ENCODE measurements at regions not wholly inside any gene's neighbourhood (a gene's known extent, or its start where the extent isn't known, plus 50 kb on each side); places are given as distances from the start of the nearest gene placed in this dataset.
A peak's percentile ranks its signal among the peaks of the same experiment; 100 is the strongest.

- H2BK120ac ChIP-seq (ENCODE audit: insufficient read depth, low read length, poor library complexity) = no peak overlapping the region
- H3K9me3 ChIP-seq (ENCODE audit: insufficient read depth, low read depth, low read length) = no peaks in the 10 kb centered on the region
- H3K23ac ChIP-seq (ENCODE audit: low read length) = no peak overlapping the region
- H3K9ac ChIP-seq (ENCODE audit: low read length) = no peak overlapping the region
- no CpG with 5 or more reads among the region's 5 CpGs for WGBS (ENCODE audit: extremely low coverage, insufficient coverage, insufficient read length)
- H3K27me3 ChIP-seq (ENCODE audit: insufficient read depth, low read length) = no peaks in the 10 kb centered on the region
- no peaks in the 10 kb centered on the region for H3K79me2 ChIP-seq (ENCODE audit: control insufficient read depth, insufficient read depth, low read length, poor library complexity)
- no peak overlapping the region for H4K8ac ChIP-seq (ENCODE audit: low read depth, low read length)
- no peaks in the 10 kb centered on the region for H3K79me1 ChIP-seq (ENCODE audit: low read length)
- DNase-seq = peak in 1 of 2 donors; percentile 13
- no peak overlapping the region for H4K91ac ChIP-seq (ENCODE audit: low read depth, low read length)
- no peak overlapping the region for H3K27ac ChIP-seq (ENCODE audit: low read depth, low read length)
- no peak overlapping the region for H4K12ac ChIP-seq (ENCODE audit: low read depth, low read length)
- no peak overlapping the region for H3K4me2 ChIP-seq (ENCODE audit: low read length)
- H3K4ac ChIP-seq (ENCODE audit: low read depth, low read length) = no peak overlapping the region
- H2BK12ac ChIP-seq (ENCODE audit: low read length) = no peak overlapping the region
- H3K14ac ChIP-seq (ENCODE audit: low read length) = no peak overlapping the region
- no peak overlapping the region for H3K18ac ChIP-seq (ENCODE audit: low read length)
- H3K4me3 ChIP-seq (ENCODE audit: low read depth, low read length) = no peak overlapping the region
- no peak overlapping the region for H2BK5ac ChIP-seq (ENCODE audit: low read depth, low read length, poor library complexity)
- no peaks in the 10 kb centered on the region for H3K36me3 ChIP-seq (ENCODE audit: control insufficient read depth in 1 of 2, insufficient read depth in 2 of 2, low read length in 2 of 2)
- no peaks in the 10 kb centered on the region for H3K4me1 ChIP-seq (ENCODE audit: control insufficient read depth in 1 of 2, insufficient read depth in 2 of 2, low read length in 2 of 2)
- no peak overlapping the region for H2AK5ac ChIP-seq (ENCODE audit: low read length)
- no peak overlapping the region for H2AFZ ChIP-seq (ENCODE audit: insufficient read depth, low read length, poor library complexity)
Observed at GRCh38 chr14:31960039-31960438, 117.1 kb upstream of the ARHGAP5 start.

DNA sequence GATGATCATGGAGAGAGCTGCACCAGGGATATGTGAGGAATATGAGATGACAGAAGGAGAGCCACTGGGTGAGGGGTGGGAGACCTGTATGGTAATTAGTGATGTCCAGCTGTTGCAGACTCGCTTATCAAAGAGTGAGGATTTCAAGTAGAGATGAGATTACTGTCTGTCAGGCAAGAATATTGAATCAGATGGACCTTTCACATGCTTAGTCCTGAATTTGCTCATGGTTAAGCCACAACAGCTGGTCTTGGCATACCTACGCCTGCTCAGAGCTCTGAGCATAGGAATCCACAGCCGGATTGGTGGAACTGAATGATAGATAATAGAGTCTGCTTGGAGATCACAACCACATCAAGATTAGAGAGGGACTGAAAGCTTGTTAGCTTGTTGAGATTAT lies 115.2 kb upstream of the ARHGAP5 start:
- no CpG with 5 or more reads among the region's 3 CpGs for WGBS (ENCODE audit: extremely low coverage, insufficient coverage, insufficient read length)
- no peak overlapping the region for H3K23ac ChIP-seq (ENCODE audit: low read length)
- H3K36me3 ChIP-seq (ENCODE audit: control insufficient read depth in 1 of 2, insufficient read depth in 2 of 2, low read length in 2 of 2) = no peaks in the 10 kb centered on the region
- H3K9ac ChIP-seq (ENCODE audit: low read length) = no peak overlapping the region
- H4K91ac ChIP-seq (ENCODE audit: low read depth, low read length) = no peak overlapping the region
- H3K27ac ChIP-seq (ENCODE audit: low read depth, low read length) = no peak overlapping the region
- no peak overlapping the region for H4K8ac ChIP-seq (ENCODE audit: low read depth, low read length)
- H2BK5ac ChIP-seq (ENCODE audit: low read depth, low read length, poor library complexity) = no peak overlapping the region
- no peak overlapping the region for H3K4me2 ChIP-seq (ENCODE audit: low read length)
- no peaks in the 10 kb centered on the region for H3K79me2 ChIP-seq (ENCODE audit: control insufficient read depth, insufficient read depth, low read length, poor library complexity)
- DNase-seq = peak; percentile 83 to 91
- no peak overlapping the region for H3K4ac ChIP-seq (ENCODE audit: low read depth, low read length)
- no peaks in the 10 kb centered on the region for H3K27me3 ChIP-seq (ENCODE audit: insufficient read depth, low read length)
- H3K18ac ChIP-seq (ENCODE audit: low read length) = no peak overlapping the region
- H2BK12ac ChIP-seq (ENCODE audit: low read length) = no peak overlapping the region
- no peaks in the 10 kb centered on the region for H3K79me1 ChIP-seq (ENCODE audit: low read length)
- no peak overlapping the region for H2AFZ ChIP-seq (ENCODE audit: insufficient read depth, low read length, poor library complexity)
- no peak overlapping the region for H4K12ac ChIP-seq (ENCODE audit: low read depth, low read length)
- no peak overlapping the region for H2AK5ac ChIP-seq (ENCODE audit: low read length)
- no peak overlapping the region for H3K4me3 ChIP-seq (ENCODE audit: low read depth, low read length)
- no peak overlapping the region for H3K14ac ChIP-seq (ENCODE audit: low read length)
- H3K4me1 ChIP-seq (ENCODE audit: control insufficient read depth in 1 of 2, insufficient read depth in 2 of 2, low read length in 2 of 2) = peaks cover 3 to 4% of the 10 kb centered on the region in 2 experiments
- no peak overlapping the region for H2BK120ac ChIP-seq (ENCODE audit: insufficient read depth, low read length, poor library complexity)
- no peaks in the 10 kb centered on the region for H3K9me3 ChIP-seq (ENCODE audit: insufficient read depth, low read depth, low read length)

DNA sequence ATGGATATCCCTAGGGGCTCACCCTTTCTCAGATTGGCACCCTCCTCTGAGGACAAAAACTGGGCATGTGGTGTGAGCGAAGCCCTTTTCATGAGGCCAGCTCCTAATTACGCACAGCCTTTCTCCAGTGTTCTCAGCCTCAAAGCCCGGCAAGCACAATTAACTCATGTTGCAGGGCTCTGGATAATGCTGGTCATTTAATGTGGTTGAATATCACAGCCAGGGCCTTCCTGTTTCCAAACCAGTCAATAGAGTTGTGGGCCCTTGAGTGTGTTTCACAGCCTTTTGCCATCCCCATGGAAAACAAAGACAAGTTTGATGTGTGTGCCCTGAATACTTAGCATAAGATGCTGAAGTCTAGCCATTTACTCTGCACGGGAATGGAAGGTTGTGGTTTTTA lies 114.2 kb upstream of the ARHGAP5 start:
- no peak overlapping the region for H3K27ac ChIP-seq (ENCODE audit: low read depth, low read length)
- H4K91ac ChIP-seq (ENCODE audit: low read depth, low read length) = no peak overlapping the region
- no peak overlapping the region for H3K18ac ChIP-seq (ENCODE audit: low read length)
- no peaks in the 10 kb centered on the region for H3K27me3 ChIP-seq (ENCODE audit: insufficient read depth, low read length)
- H3K4ac ChIP-seq (ENCODE audit: low read depth, low read length) = no peak overlapping the region
- no peak overlapping the region for H2BK5ac ChIP-seq (ENCODE audit: low read depth, low read length, poor library complexity)
- peaks cover 2% of the 10 kb centered on the region for H3K79me1 ChIP-seq (ENCODE audit: low read length)
- no peak overlapping the region for H2AFZ ChIP-seq (ENCODE audit: insufficient read depth, low read length, poor library complexity)
- no peak overlapping the region for H3K23ac ChIP-seq (ENCODE audit: low read length)
- H3K4me2 ChIP-seq (ENCODE audit: low read length) = no peak overlapping the region
- H2BK12ac ChIP-seq (ENCODE audit: low read length) = no peak overlapping the region
- no peak overlapping the region for H4K8ac ChIP-seq (ENCODE audit: low read depth, low read length)
- H3K9ac ChIP-seq (ENCODE audit: low read length) = no peak overlapping the region
- H3K79me2 ChIP-seq (ENCODE audit: control insufficient read depth, insufficient read depth, low read length, poor library complexity) = no peaks in the 10 kb centered on the region
- no peak overlapping the region for H3K14ac ChIP-seq (ENCODE audit: low read length)
- H2AK5ac ChIP-seq (ENCODE audit: low read length) = no peak overlapping the region
- WGBS (ENCODE audit: extremely low coverage, insufficient coverage, insufficient read length) = no CpG with 5 or more reads among the region's 4 CpGs
- H4K12ac ChIP-seq (ENCODE audit: low read depth, low read length) = no peak overlapping the region
- no peak overlapping the region for H2BK120ac ChIP-seq (ENCODE audit: insufficient read depth, low read length, poor library complexity)
- no peak for DNase-seq
- peaks cover 4 to 7% of the 10 kb centered on the region in 2 experiments for H3K4me1 ChIP-seq (ENCODE audit: control insufficient read depth in 1 of 2, insufficient read depth in 2 of 2, low read length in 2 of 2)
- no peaks in the 10 kb centered on the region for H3K36me3 ChIP-seq (ENCODE audit: control insufficient read depth in 1 of 2, insufficient read depth in 2 of 2, low read length in 2 of 2)
- no peak overlapping the region for H3K4me3 ChIP-seq (ENCODE audit: low read depth, low read length)
- H3K9me3 ChIP-seq (ENCODE audit: insufficient read depth, low read depth, low read length) = no peaks in the 10 kb centered on the region

- no peak overlapping the region for H2BK5ac ChIP-seq (ENCODE audit: low read depth, low read length, poor library complexity)
- no peak overlapping the region for H4K12ac ChIP-seq (ENCODE audit: low read depth, low read length)
- H3K4ac ChIP-seq (ENCODE audit: low read depth, low read length) = no peak overlapping the region
- H3K4me2 ChIP-seq (ENCODE audit: low read length) = no peak overlapping the region
- no peaks in the 10 kb centered on the region for H3K9me3 ChIP-seq (ENCODE audit: insufficient read depth, low read depth, low read length)
- no peak overlapping the region for H2BK12ac ChIP-seq (ENCODE audit: low read length)
- no peak overlapping the region for H3K27ac ChIP-seq (ENCODE audit: low read depth, low read length)
- no peak overlapping the region for H4K91ac ChIP-seq (ENCODE audit: low read depth, low read length)
- no peak overlapping the region for H3K23ac ChIP-seq (ENCODE audit: low read length)
- WGBS (ENCODE audit: extremely low coverage, insufficient coverage, insufficient read length) = no CpG with 5 or more reads among the region's 2 CpGs
- H3K18ac ChIP-seq (ENCODE audit: low read length) = no peak overlapping the region
- H3K9ac ChIP-seq (ENCODE audit: low read length) = no peak overlapping the region
- H3K79me1 ChIP-seq (ENCODE audit: low read length) = peaks cover 2% of the 10 kb centered on the region
- no peak overlapping the region for H3K4me3 ChIP-seq (ENCODE audit: low read depth, low read length)
- H3K27me3 ChIP-seq (ENCODE audit: insufficient read depth, low read length) = no peaks in the 10 kb centered on the region
- H2BK120ac ChIP-seq (ENCODE audit: insufficient read depth, low read length, poor library complexity) = no peak overlapping the region
- no peaks in the 10 kb centered on the region for H3K79me2 ChIP-seq (ENCODE audit: control insufficient read depth, insufficient read depth, low read length, poor library complexity)
- H3K36me3 ChIP-seq (ENCODE audit: control insufficient read depth in 1 of 2, insufficient read depth in 2 of 2, low read length in 2 of 2) = no peaks in the 10 kb centered on the region
- H2AK5ac ChIP-seq (ENCODE audit: low read length) = no peak overlapping the region
- no peak for DNase-seq
- H3K14ac ChIP-seq (ENCODE audit: low read length) = no peak overlapping the region
- no peak overlapping the region for H4K8ac ChIP-seq (ENCODE audit: low read depth, low read length)
- H3K4me1 ChIP-seq (ENCODE audit: control insufficient read depth in 1 of 2, insufficient read depth in 2 of 2, low read length in 2 of 2) = peaks cover 7 to 9% of the 10 kb centered on the region in 2 experiments
- no peak overlapping the region for H2AFZ ChIP-seq (ENCODE audit: insufficient read depth, low read length, poor library complexity)
Observed at GRCh38 chr14:31963587-31963986, 113.5 kb upstream of the ARHGAP5 start.
